Peyer's patch (tissue), 4 donors: ENCODE measurements at regions not wholly inside any gene's neighbourhood (a gene's known extent, or its start where the extent isn't known, plus 50 kb on each side); places are given as distances from the start of the nearest gene placed in this dataset.

Experiments used
- DNase-seq, 3 donors: peaks; one replicate each; pipeline ENCODE4 v3.0.0-alpha.2; 2017 to 2019
- H3K27ac ChIP-seq, 4 donors: fragments of 200-600 bp; sonication (generic); one replicate each; pipeline ENCODE4 v1.5.1; 2016 to 2019
- H3K27me3 ChIP-seq, 2 donors: fragments of 200-600 bp; sonication (generic); one replicate each; pipeline ENCODE4 v1.5.1; 2019
- H3K36me3 ChIP-seq, 3 donors: fragments of 200-600 bp; sonication (generic); one replicate each; pipeline ENCODE4 v1.5.1; 2016 to 2019
- H3K4me1 ChIP-seq, 4 donors: fragments of 200-600 bp; sonication (generic); one replicate each; pipeline ENCODE4 v1.5.1; 2016 to 2019
- H3K4me3 ChIP-seq, 4 donors: fragments of 200-600 bp; sonication (generic); 1 replicate in 3 of 4; 2 replicates in 1 of 4; pipeline ENCODE4 v1.5.1; 2016 to 2019; ENCODE audit warnings: mild to moderate bottlenecking in 1 of 4
- H3K9me3 ChIP-seq, 4 donors: fragments of 200-600 bp; sonication (generic); one replicate each; pipeline ENCODE4 v1.5.1; 2016 to 2019; ENCODE audit warnings: mild to moderate bottlenecking in 1 of 4
- CTCF ChIP-seq, 6 experiments: fragments of 450-650 bp in 4 of 6; fragments of 200-600 bp in 2 of 6; sonication (generic) in 1 of 6; IDR thresholded peaks; one replicate each; pipeline ENCODE4 v1.5.1; 2017 to 2019; ENCODE audit warnings: antibody characterized with exemption in 6 of 6, mild to moderate bottlenecking in 3 of 6, moderate library complexity in 1 of 6
- POLR2A ChIP-seq, 2 donors: fragments of 450-650 bp; IDR thresholded peaks; one replicate each; pipeline ENCODE4 v1.5.1; 2017; ENCODE audit warnings: antibody characterized with exemption in 2 of 2, mild to moderate bottlenecking in 2 of 2, moderate library complexity in 2 of 2

GRCh38 chr17:77668518-77668917, 290.0 kb upstream of the TNRC6C start:
- H3K36me3 ChIP-seq: no peaks in the 10 kb centered on the region
- no peaks in the 10 kb centered on the region for H3K27me3 ChIP-seq
- H3K4me3 ChIP-seq: no peak overlapping the region
- TF ChIP-seq CTCF (IDR thresholded peaks at IDR 0.05): no peak
- TF ChIP-seq POLR2A (IDR thresholded peaks at IDR 0.05): no peak
- H3K4me1 ChIP-seq: no peaks in the 10 kb centered on the region
- no peak overlapping the region for H3K27ac ChIP-seq
- no peak for DNase-seq
- H3K9me3 ChIP-seq: peaks cover 0 to 7% (median 0%) of the 10 kb centered on the region in 4 donors

GRCh38 chr17:77670173-77670572, 288.3 kb upstream of the TNRC6C start:
- TF ChIP-seq POLR2A (IDR thresholded peaks at IDR 0.05) (no peak), CTCF (IDR thresholded peaks at IDR 0.05) (no peak)
- Histone ChIP-seq H3K27ac (no peak overlapping the region), H3K4me3 (no peak overlapping the region), H3K4me1 (no peaks in the 10 kb centered on the region), H3K36me3 (no peaks in the 10 kb centered on the region), H3K9me3 (peaks cover 0 to 7% (median 0%) of the 10 kb centered on the region in 4 donors), H3K27me3 (no peaks in the 10 kb centered on the region)
- no peak for DNase-seq

GRCh38 chr17:77674358-77674757, 284.1 kb upstream of the TNRC6C start:
- TF ChIP-seq POLR2A (IDR thresholded peaks at IDR 0.05): no peak
- TF ChIP-seq CTCF (IDR thresholded peaks at IDR 0.05): no peak
- H3K27ac ChIP-seq: no peak overlapping the region
- no peak for DNase-seq
- no peak overlapping the region for H3K4me3 ChIP-seq
- H3K9me3 ChIP-seq: no peaks in the 10 kb centered on the region
- no peaks in the 10 kb centered on the region for H3K27me3 ChIP-seq
- no peaks in the 10 kb centered on the region for H3K4me1 ChIP-seq
- H3K36me3 ChIP-seq: no peaks in the 10 kb centered on the region

- H3K27ac ChIP-seq: no peak overlapping the region
- no peaks in the 10 kb centered on the region for H3K9me3 ChIP-seq
- TF ChIP-seq CTCF (IDR thresholded peaks at IDR 0.05): no peak
- TF ChIP-seq POLR2A (IDR thresholded peaks at IDR 0.05): no peak
- no peaks in the 10 kb centered on the region for H3K36me3 ChIP-seq
- H3K4me1 ChIP-seq: no peaks in the 10 kb centered on the region
- H3K27me3 ChIP-seq: no peaks in the 10 kb centered on the region
- no peak for DNase-seq
- no peak overlapping the region for H3K4me3 ChIP-seq
Measured at GRCh38 chr17:77675411-77675810, 283.1 kb upstream of the TNRC6C start.

- no peaks in the 10 kb centered on the region for H3K4me1 ChIP-seq
- no peak for DNase-seq
- no peak for TF ChIP-seq CTCF (IDR thresholded peaks at IDR 0.05)
- no peak for TF ChIP-seq POLR2A (IDR thresholded peaks at IDR 0.05)
- H3K9me3 ChIP-seq: no peaks in the 10 kb centered on the region
- no peaks in the 10 kb centered on the region for H3K27me3 ChIP-seq
- H3K36me3 ChIP-seq: no peaks in the 10 kb centered on the region
- no peak overlapping the region for H3K4me3 ChIP-seq
- no peak overlapping the region for H3K27ac ChIP-seq
Measured at GRCh38 chr17:77675816-77676215, 282.7 kb upstream of the TNRC6C start.

GRCh38 chr17:77676237-77676661, 282.3 kb upstream of the TNRC6C start:
- Histone ChIP-seq H3K27ac (no peak overlapping the region), H3K9me3 (no peaks in the 10 kb centered on the region)

More at GRCh38 chr17:77676237-77676661, 282.3 kb upstream of the TNRC6C start:
- DNase-seq: no peak
- no peaks in the 10 kb centered on the region for H3K27me3 ChIP-seq
- TF ChIP-seq POLR2A (IDR thresholded peaks at IDR 0.05) (no peak), CTCF (IDR thresholded peaks at IDR 0.05) (no peak)
- H3K4me3 ChIP-seq: no peak overlapping the region
- H3K36me3 ChIP-seq: no peaks in the 10 kb centered on the region
- H3K4me1 ChIP-seq: no peaks in the 10 kb centered on the region
